Progenitor cell of endocrine pancreas (in vitro differentiated cells): ENCODE measurements at regions not wholly inside any gene's neighbourhood (a gene's known extent, or its start where the extent isn't known, plus 50 kb on each side); places are given as distances from the start of the nearest gene placed in this dataset.

Experiments
- DNase-seq: peaks from one replicate; pipeline ENCODE4 v3.0.0; 2021; ENCODE audit warnings: low spot score; ENCODE audit not compliant: unreplicated experiment
- H3K27ac Mint-ChIP-seq: 2 replicates; pipeline ENCODE4 v1.8.0; 2021; ENCODE audit warnings: mild to moderate bottlenecking, moderate library complexity, mixed read lengths
- H3K27me3 Mint-ChIP-seq: 2 replicates; pipeline ENCODE4 v1.8.0; 2021; ENCODE audit warnings: mixed read lengths
- H3K36me3 Mint-ChIP-seq: 2 replicates; pipeline ENCODE4 v1.8.0; 2022; ENCODE audit warnings: mixed read lengths; ENCODE audit not compliant: insufficient read depth
- H3K4me1 Mint-ChIP-seq: 2 replicates; pipeline ENCODE4 v1.8.0; 2021; ENCODE audit warnings: low read depth, mixed read lengths
- H3K4me3 Mint-ChIP-seq: 2 replicates; pipeline ENCODE4 v1.8.0; 2021; ENCODE audit warnings: low read depth, mild to moderate bottlenecking, moderate library complexity, mixed read lengths
- H3K9me3 Mint-ChIP-seq: 2 replicates; pipeline ENCODE4 v1.8.0; 2021; ENCODE audit warnings: low read depth, mixed read lengths
- CTCF ChIP-seq: fragments of 200-600 bp; sonication (generic); IDR thresholded peaks from one replicate; pipeline ENCODE4 v1.5.0; 2021; ENCODE audit warnings: antibody characterized with exemption, mild to moderate bottlenecking; ENCODE audit not compliant: unreplicated experiment

- Mint-ChIP-seq H3K9me3 (no peaks in the 10 kb centered on the region), H3K36me3 (no peaks in the 10 kb centered on the region), H3K27me3 (peaks cover 31% of the 10 kb centered on the region), H3K4me1 (no peaks in the 10 kb centered on the region), H3K4me3 (no peak overlapping the region), H3K27ac (no peak overlapping the region)
- no peak for DNase-seq
- no peak for TF ChIP-seq CTCF
Measured at GRCh38 chr17:77054936-77055335, 85.8 kb upstream of the SEC14L1 start.

DNA sequence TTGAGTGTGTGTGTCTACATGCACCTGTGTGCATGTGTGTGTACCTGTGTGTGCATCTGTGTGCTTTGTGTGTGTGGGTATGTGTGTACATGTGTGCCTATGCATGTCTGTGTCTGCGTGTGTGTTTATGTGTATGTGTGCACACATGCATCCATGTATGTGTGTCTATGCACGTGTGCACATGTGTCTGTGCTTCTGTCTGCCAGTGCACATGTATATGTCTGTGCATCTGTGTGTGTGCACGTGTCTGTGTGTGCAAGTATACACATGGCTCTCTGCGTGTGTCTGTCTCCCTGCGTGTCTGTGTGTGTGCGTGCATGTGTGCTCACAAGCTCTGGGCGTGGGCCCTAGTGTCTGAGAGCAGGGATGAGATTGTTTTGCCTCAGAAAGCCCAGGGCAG, 85.3 kb upstream of the SEC14L1 start:
- Mint-ChIP-seq H3K27me3 (peaks cover 34% of the 10 kb centered on the region), H3K4me1 (no peaks in the 10 kb centered on the region), H3K4me3 (no peak overlapping the region), H3K9me3 (no peaks in the 10 kb centered on the region), H3K36me3 (no peaks in the 10 kb centered on the region), H3K27ac (no peak overlapping the region)
- TF ChIP-seq CTCF = no peak
- DNase-seq = no peak

GRCh38 chr17:77058016-77058415, 82.8 kb upstream of the SEC14L1 start:
- peaks cover 34% of the 10 kb centered on the region for H3K27me3 Mint-ChIP-seq
- no peaks in the 10 kb centered on the region for H3K36me3 Mint-ChIP-seq
- TF ChIP-seq CTCF = no peak
- H3K4me3 Mint-ChIP-seq = no peak overlapping the region
- H3K27ac Mint-ChIP-seq = no peak overlapping the region
- H3K4me1 Mint-ChIP-seq = no peaks in the 10 kb centered on the region
- H3K9me3 Mint-ChIP-seq = no peaks in the 10 kb centered on the region
- no peak for DNase-seq

DNA sequence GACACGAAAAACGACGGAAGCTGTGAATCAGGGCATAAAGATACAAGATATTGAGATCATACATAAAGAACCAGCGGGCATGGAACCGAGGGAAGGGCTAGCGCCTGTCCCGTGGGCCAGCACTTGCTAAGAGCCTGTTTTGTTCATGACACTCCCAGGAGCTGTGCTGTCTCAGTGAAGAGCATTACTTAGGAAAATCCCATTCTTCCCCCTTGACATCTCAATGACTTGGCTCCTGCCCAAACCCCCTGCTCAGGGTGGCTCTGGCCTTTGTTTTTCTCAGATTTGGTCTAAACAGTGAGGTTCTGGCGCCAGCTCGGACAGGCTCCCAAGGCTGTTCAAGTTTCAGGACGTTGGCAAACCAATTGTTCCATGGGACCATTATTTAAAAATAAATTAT, 79.1 kb upstream of the SEC14L1 start:
- Mint-ChIP-seq H3K4me1 (no peaks in the 10 kb centered on the region), H3K4me3 (no peak overlapping the region), H3K27ac (no peak overlapping the region), H3K36me3 (no peaks in the 10 kb centered on the region), H3K9me3 (no peaks in the 10 kb centered on the region), H3K27me3 (peaks cover 21% of the 10 kb centered on the region)
- no peak for DNase-seq
- no peak for TF ChIP-seq CTCF

DNA sequence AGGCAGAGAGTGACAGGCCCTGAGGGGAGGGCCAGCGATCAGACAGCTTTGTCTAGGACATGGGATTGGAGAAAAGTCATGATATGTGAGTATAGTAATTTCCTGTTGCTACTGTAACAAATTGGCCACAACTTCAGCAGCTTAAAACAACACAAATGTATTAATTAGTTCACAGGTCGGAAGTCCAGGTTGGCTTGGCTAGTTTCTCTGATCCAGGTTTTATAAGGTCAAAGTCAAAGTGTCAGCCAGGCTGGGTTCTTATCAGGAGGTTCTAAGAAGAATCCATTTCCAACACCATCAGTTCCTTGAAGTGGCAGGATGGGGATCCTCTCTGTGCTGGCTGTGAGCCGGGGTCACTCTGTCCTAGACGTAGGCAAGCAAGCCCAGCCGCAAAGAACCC, 76.2 kb upstream of the SEC14L1 start:
- no peaks in the 10 kb centered on the region for H3K9me3 Mint-ChIP-seq
- H3K4me3 Mint-ChIP-seq = no peak overlapping the region
- no peak for TF ChIP-seq CTCF
- H3K27ac Mint-ChIP-seq = no peak overlapping the region
- no peaks in the 10 kb centered on the region for H3K4me1 Mint-ChIP-seq
- DNase-seq = no peak
- peaks cover 28% of the 10 kb centered on the region for H3K27me3 Mint-ChIP-seq
- H3K36me3 Mint-ChIP-seq = no peaks in the 10 kb centered on the region
